SH-SY5Y (cell line): ENCODE measurements at regions not wholly inside any gene's neighbourhood (a gene's known extent, or its start where the extent isn't known, plus 50 kb on each side); places are given as distances from the start of the nearest gene placed in this dataset.

ENCODE experiments used
- GATA2 ChIP-seq: IDR thresholded peaks from 2 replicates; pipeline ENCODE4 v1.6.1; 2011; ENCODE audit warnings: mild to moderate bottlenecking, low read depth, low read length
- GATA3 ChIP-seq: IDR thresholded peaks from 2 replicates; pipeline ENCODE4 v1.6.1; 2011; ENCODE audit warnings: low read depth, mild to moderate bottlenecking, low read length, moderate library complexity

DNA sequence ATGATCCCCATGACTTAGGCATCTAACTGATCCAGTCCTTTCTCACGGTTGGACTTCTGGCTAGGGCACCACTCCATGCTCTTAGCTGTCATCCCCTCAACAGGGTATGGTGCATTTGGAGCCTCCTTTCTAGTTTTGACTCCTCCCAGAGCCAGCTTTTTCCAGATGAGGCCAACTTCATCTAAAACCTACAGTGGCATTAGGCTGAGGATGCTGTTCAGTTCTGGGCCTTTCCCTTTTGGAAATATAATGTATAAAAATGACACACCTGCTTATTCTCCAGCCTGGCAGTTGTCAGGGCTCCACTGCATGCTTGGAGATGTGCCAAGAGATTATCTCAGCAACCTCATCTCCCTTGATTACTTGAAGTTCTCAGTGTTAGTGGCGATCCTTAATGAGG is 239.7 kb downstream of the EMP1 start:
- no peak for TF ChIP-seq GATA3
- no peak for TF ChIP-seq GATA2
